Adipocyte (in vitro differentiated cells): ENCODE measurements at regions not wholly inside any gene's neighbourhood (a gene's known extent, or its start where the extent isn't known, plus 50 kb on each side); places are given as distances from the start of the nearest gene placed in this dataset.
"Not testable (repeated sequence)": the region's sequence is repeated elsewhere in the genome, so short reads cannot be mapped to it uniquely, and the experiment has no call there.

Experiments
- DNase-seq: peaks from one replicate; pipeline ENCODE4 v3.0.0-alpha.2; 2015; ENCODE audit warnings: low read depth
- H3K27me3 ChIP-seq: replicated peaks from 2 replicates; pipeline ENCODE4 v1.7.0; 2013; ENCODE audit warnings: mild to moderate bottlenecking, low read length, moderate library complexity; ENCODE audit not compliant: control insufficient read depth, insufficient read depth
- H3K36me3 ChIP-seq: 2 replicates; pipeline ENCODE4 v1.7.0; 2013; ENCODE audit warnings: low read length, mild to moderate bottlenecking, moderate library complexity; ENCODE audit not compliant: control insufficient read depth, insufficient read depth, severe bottlenecking
- H3K4me1 ChIP-seq: 2 replicates; pipeline ENCODE4 v1.7.0; 2013; ENCODE audit warnings: mild to moderate bottlenecking, low read length, moderate library complexity; ENCODE audit not compliant: control insufficient read depth, insufficient read depth
- H3K4me3 ChIP-seq: 2 replicates; pipeline ENCODE4 v1.7.0; 2013; ENCODE audit warnings: mild to moderate bottlenecking, low read length, moderate library complexity
- H3K9ac ChIP-seq: 2 replicates; pipeline ENCODE4 v1.7.0; 2013; ENCODE audit warnings: mild to moderate bottlenecking, low read length, moderate library complexity
- H3K9me3 ChIP-seq: 2 replicates; pipeline ENCODE4 v1.7.0; 2013; ENCODE audit warnings: mild to moderate bottlenecking, low read length, moderate library complexity; ENCODE audit not compliant: control insufficient read depth

DNA sequence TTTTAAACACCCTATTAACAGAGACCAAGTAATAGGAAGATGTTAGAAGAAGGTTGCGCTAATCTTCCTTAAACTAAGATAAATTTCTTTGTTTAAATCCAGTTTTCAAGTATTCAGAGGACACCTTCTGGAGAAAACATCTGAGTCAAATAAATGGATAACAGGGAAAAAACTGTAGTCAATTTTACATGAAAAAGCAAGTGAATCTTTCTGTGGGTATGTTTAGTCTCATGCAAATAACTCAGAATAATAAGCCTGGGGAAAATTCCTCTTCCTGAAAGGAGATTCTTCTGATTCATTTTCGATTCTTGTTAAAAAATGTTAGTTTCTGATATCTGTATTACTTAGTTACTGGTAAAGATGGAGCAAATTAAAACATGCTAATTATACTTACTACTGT, 145.5 kb downstream of the CTH start:
- Histone ChIP-seq H3K27me3 (no peaks in the 10 kb centered on the region), H3K9me3 (no peaks in the 10 kb centered on the region), H3K4me3 (no peak overlapping the region), H3K36me3 (no peaks in the 10 kb centered on the region), H3K4me1 (peaks cover 4% of the 10 kb centered on the region), H3K9ac (no peak overlapping the region)
- no peak for DNase-seq

DNA sequence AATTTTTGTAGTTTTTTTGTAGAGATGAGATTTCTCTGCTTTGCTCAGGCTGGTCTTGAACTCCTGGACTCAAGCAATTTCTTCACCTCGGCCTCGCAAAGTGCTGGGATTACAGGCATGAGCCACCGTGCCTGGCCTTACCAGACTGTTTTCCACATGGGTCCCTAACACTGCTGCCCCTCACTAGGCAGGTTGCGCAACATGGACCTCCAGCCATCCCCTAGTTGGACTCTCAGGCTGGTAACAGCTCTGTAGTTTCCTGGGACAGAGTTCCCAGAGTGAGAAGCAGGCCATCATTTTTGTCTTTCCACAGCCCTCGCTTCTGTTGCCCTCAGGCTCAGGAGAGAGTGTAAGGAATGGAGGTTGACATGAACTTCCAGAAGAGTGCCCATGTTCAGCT, 156.1 kb downstream of the CTH start:
- H3K36me3 ChIP-seq = no peaks in the 10 kb centered on the region
- no peak overlapping the region for H3K4me3 ChIP-seq
- H3K9me3 ChIP-seq = no peaks in the 10 kb centered on the region
- no peaks in the 10 kb centered on the region for H3K4me1 ChIP-seq
- no peaks in the 10 kb centered on the region for H3K27me3 ChIP-seq
- no peak overlapping the region for H3K9ac ChIP-seq
- no peak for DNase-seq

DNA sequence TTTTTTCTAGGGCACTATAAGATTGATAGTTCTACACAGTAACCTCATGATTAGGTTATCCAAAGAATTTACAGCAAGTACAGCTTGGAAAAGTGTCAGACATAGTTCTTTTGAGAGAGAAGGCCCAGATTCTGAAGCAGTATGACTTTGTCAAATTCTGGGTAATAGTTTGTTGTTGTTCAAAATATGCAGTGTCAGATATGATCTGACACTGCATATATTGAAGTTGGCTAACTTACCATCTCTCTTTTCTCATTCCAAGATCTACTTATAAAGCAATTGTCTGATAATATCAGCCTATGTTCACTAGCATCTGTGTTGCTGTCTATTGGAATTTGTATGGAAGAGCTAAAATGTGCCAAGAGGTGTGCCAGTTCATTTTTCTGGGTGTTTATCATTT, 160.1 kb downstream of the CTH start:
- DNase-seq = no peak
- no peaks in the 10 kb centered on the region for H3K9me3 ChIP-seq
- no peaks in the 10 kb centered on the region for H3K36me3 ChIP-seq
- H3K9ac ChIP-seq = no peak overlapping the region
- no peak overlapping the region for H3K4me3 ChIP-seq
- no peaks in the 10 kb centered on the region for H3K27me3 ChIP-seq
- no peaks in the 10 kb centered on the region for H3K4me1 ChIP-seq

DNA sequence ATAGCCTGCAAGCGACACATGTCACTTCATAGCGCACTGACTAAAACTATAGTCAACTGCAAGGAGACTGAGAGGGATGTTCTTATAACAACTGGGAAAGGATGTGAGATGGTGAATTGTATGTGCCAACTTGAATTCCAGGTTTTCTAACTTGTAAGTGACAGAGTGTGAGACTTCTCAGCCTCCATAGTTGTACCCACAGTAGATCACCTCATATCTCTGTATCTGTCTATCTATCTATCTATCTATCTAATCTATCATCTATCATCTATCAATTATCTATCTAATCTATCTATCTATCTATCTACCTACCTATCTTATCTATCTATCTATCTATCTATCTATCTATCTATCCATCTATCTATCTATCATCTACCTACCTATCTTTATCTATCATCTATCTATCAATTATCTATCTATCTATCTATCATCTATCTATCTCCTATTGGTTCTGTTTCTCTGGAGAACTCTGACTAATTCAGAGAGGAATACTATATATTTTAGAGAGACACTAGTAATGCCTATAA, 162.3 kb downstream of the CTH start:
- DNase-seq = no peak
- Histone ChIP-seq H3K4me1 (no peaks in the 10 kb centered on the region), H3K9ac (no peak overlapping the region), H3K4me3 (no peak overlapping the region), H3K27me3 (no peaks in the 10 kb centered on the region), H3K9me3 (no peaks in the 10 kb centered on the region), H3K36me3 (no peaks in the 10 kb centered on the region)

DNA sequence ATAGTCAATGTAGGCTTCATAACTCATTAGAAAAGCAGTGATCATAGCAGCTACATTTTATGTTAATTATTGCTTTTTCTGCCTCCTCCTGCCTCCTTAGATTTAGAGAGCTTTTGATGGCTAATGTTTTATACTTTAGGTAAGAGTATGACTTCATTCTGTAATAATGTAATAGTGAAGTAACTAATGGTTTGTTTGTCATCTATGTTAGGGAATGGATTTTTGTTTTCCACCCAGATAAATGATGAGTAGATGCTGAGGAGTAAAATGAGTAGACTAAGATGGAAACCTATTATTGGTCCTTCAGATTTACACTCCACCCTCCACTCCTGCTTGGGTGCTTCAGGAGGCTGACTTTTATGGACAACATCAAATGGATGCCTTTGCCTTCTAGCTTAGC, 170.6 kb downstream of the CTH start:
- Histone ChIP-seq H3K9ac (no peak overlapping the region), H3K4me3 (no peak overlapping the region), H3K36me3 (no peaks in the 10 kb centered on the region), H3K9me3 (no peaks in the 10 kb centered on the region), H3K27me3 (no peaks in the 10 kb centered on the region), H3K4me1 (peaks cover 3% of the 10 kb centered on the region)
- no peak for DNase-seq

DNA sequence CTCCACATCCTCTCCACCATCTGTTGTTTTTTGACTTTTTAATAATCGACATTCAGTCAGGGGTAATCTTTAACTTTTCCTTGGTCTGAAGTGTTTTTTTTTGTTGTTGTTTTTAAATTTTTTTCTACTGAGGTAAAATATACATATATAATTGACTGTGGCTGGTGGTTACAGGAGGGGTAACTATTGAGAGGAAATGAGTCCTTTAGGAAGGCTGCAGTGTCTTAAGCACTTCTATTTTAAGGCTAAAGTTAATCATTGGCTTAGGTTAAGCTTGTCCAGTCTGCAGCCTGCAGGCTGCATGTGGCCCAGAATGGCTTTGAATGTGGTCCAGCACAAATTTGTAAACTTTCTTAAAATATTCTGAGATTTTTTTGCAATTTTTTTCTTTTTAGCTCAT, 172.5 kb downstream of the CTH start:
- H3K9me3 ChIP-seq = no peaks in the 10 kb centered on the region
- no peak overlapping the region for H3K9ac ChIP-seq
- H3K36me3 ChIP-seq = no peaks in the 10 kb centered on the region
- no peak for DNase-seq
- no peak overlapping the region for H3K4me3 ChIP-seq
- no peaks in the 10 kb centered on the region for H3K27me3 ChIP-seq
- peaks cover 3% of the 10 kb centered on the region for H3K4me1 ChIP-seq

DNA sequence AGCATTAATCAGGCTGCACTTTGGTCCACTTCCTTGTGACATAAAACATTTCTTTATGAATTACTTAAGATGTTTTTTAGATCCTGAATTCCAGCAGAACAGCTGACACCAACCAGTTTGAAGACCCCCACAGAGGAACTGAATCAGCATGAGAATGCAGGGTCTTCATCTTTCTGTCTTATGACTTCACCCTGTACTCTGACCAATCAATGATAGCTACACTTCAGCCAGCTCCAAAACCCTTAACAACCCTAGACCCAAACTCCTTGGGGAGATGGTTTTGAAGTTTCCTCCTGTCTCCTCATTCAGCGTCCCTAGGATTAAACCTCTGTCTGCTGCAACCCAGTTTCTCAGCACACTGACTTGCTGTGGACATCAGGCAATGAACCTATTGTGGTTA, 175.0 kb downstream of the CTH start:
- H3K27me3 ChIP-seq = no peaks in the 10 kb centered on the region
- H3K36me3 ChIP-seq = no peaks in the 10 kb centered on the region
- H3K4me1 ChIP-seq = peaks cover 3% of the 10 kb centered on the region
- H3K9me3 ChIP-seq = no peaks in the 10 kb centered on the region
- H3K4me3 ChIP-seq = no peak overlapping the region
- no peak overlapping the region for H3K9ac ChIP-seq
- no peak for DNase-seq

DNA sequence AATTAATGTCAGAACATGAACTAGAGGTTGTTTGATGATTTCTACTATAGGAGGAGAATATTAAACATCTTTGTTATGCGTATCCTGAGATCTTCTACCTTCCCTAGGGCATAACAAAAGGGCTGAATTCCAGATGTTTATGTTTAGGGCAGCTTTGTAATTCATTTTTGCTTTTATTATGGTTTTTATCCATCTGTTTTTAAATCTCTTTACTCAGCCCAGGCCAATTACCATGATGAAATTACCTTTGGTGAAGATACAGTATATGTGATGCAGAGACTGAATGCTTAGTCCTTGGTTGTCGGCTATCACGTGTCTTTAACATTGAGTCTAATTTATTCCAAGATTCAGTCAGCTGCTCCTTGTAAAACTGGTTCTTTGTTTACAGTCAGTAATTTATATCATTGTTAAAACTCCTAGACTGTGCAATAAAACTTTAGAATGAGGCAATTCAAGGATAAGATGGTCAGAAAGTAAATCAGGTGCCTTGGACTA, 176.9 kb downstream of the CTH start:
- Histone ChIP-seq H3K36me3 (no peaks in the 10 kb centered on the region), H3K4me1 (peaks cover 3% of the 10 kb centered on the region), H3K27me3 (no peaks in the 10 kb centered on the region), H3K9ac (no peak overlapping the region), H3K4me3 (no peak overlapping the region), H3K9me3 (no peaks in the 10 kb centered on the region)
- DNase-seq = no peak

DNA sequence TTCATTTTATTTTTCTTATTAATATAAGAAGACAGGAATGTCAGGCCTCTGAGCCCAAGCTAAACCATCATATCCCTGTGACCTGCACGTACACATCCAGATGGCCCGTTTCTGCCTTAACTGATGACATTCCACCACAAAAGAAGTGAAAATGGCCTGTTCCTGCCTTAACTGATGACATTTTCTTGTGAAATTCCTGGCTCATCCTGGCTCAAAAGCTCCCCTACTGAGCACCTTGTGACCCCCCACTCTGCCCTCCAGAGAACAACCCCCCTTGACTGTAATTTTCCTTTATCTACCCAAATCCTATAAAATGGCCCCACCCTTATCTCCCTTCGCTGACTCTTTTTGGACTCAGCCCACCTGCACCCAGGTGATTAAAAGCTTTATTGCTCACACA, 182.5 kb downstream of the CTH start:
- not testable (repeated sequence) for H3K4me3 ChIP-seq, H3K9ac ChIP-seq, DNase-seq, H3K9me3 ChIP-seq, H3K36me3 ChIP-seq, H3K27me3 ChIP-seq, H3K4me1 ChIP-seq

DNA sequence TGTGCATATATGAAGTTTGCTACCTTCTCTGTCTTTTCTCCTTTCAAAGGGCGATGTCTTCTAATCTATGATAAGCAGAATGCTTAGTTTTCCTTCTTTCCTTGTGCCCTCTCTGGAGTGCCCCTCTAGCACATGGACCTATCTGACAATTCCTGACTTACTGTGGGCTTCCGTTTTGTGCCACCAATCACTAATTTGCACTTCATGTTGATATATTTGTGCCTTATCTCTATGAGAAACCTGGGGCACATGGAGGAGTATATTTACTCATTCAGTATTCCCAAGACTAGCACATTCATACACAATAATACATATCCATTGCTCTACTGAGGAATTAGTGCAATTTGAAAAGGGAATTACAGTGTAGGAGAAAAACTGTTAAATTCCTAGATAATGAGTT, 197.7 kb downstream of the CTH start:
- Histone ChIP-seq H3K36me3 (no peaks in the 10 kb centered on the region), H3K4me1 (no peaks in the 10 kb centered on the region), H3K4me3 (no peak overlapping the region), H3K9ac (no peak overlapping the region), H3K27me3 (no peaks in the 10 kb centered on the region), H3K9me3 (no peaks in the 10 kb centered on the region)
- DNase-seq = no peak

DNA sequence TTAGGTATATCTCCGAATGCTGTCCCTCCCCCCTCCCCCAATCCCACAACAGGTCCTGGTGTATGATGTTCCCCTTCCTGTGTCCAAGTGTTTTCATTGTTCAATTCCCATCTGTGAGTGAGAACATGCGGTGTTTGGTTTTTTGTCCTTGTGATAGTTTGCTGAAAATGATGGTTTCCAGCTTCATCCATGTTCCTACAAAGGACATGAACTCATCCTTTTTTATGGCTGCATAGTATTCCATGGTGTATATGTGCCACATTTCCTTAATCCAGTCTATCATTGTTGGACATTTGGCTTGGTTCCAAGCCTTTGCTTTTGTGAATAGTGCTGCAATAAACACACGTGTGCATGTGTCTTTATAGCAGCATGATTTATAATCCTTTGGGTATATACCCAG, 199.1 kb downstream of the CTH start:
- H3K9me3 ChIP-seq, H3K27me3 ChIP-seq, DNase-seq, H3K36me3 ChIP-seq, H3K4me1 ChIP-seq, H3K4me3 ChIP-seq, H3K9ac ChIP-seq: not testable (repeated sequence)

DNA sequence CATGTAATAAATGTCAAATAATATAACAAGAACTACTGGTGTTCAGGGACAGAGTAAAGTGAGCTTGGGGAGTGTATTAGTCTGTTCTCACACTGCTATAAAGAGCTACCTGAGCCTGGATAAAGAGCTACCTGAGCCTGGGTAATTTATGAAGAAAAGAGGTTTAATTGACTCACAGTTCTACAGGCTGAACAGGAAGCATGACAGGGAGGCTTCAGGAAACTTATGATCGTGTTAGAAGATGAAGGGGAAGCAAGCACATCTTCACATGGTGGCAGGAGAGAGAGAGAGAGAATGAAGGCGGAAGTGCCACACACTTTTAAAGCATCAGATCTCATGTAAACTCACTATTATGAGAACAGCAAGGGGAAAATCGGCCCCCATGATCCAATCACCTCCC, 205.9 kb downstream of the CTH start:
- Histone ChIP-seq H3K9me3 (no peaks in the 10 kb centered on the region), H3K27me3 (no peaks in the 10 kb centered on the region)

More for the DNA sequence above, 205.9 kb downstream of the CTH start:
- Histone ChIP-seq H3K4me1 (no peaks in the 10 kb centered on the region), H3K4me3 (no peak overlapping the region), H3K9ac (no peak overlapping the region), H3K36me3 (no peaks in the 10 kb centered on the region)
- no peak for DNase-seq
